ENCODE measurements at regions not wholly inside any gene's neighbourhood (a gene's known extent, or its start where the extent isn't known, plus 50 kb on each side); places are given as distances from the start of the nearest gene placed in this dataset.

DNA sequence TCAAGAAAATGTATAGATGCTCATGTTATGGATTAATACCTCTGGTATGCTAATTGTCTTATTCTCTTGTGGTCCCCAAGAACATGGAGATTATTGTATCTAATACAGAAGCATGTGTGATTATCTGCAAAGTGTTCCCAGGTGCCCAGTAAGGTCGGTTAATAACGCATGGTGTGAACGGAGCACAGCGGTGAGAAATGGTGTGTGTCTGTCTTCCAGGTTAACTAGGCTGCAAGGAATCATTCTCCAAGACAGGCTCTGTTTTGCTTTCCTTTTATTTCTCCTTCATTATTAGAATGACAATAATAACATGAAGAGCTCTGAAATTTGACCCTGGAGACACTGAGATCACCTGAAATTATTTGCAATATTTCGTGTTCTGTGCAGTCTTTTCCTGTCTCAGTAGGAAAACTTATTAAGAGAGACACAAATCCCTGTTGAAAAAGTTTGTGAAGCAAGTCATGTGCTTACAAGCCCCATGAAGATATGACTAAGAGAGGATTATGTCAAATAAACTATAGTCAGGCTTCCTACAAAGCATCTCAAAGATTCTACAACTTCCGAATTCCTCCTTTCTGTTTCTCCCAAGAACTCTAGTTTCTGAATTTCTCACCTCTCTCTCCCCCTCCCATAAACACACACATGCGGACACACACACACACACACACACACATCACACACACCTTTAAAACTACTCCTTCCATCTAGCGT, 230.9 kb downstream of the HS3ST1 start:
- Histone ChIP-seq H3K27me3 (ENCODE audit: insufficient read depth, low read length) (no peaks in the 10 kb centered on the region), H3F3A (ENCODE audit: insufficient read depth, low read length) (no peaks in the 10 kb centered on the region), H2AFZ (ENCODE audit: low read length) (no peak overlapping the region), H4K20me1 (ENCODE audit: insufficient read depth, low read length) (no peaks in the 10 kb centered on the region), H3K27ac (ENCODE audit: low read depth, low read length, poor library complexity, severe bottlenecking) (no peak overlapping the region), H3K9ac (ENCODE audit: low read length) (no peak overlapping the region), H3K9me3 (ENCODE audit: low read length) (no peaks in the 10 kb centered on the region), H3K4me2 (ENCODE audit: low read length) (no peak overlapping the region), H3K79me2 (ENCODE audit: insufficient read depth, low read length) (no peaks in the 10 kb centered on the region), H3K4me1 (ENCODE audit: insufficient read depth, low read length, severe bottlenecking) (no peaks in the 10 kb centered on the region), H3K36me3 (ENCODE audit: insufficient read depth, low read length) (no peaks in the 10 kb centered on the region), H3K4me3 (ENCODE audit: low read depth, low read length, poor library complexity, severe bottlenecking) (no peak overlapping the region), H3K9me2 (ENCODE audit: low read depth, low read length) (no peaks in the 10 kb centered on the region)
- TF ChIP-seq CTCF (IDR thresholded peaks at IDR 0.05; ENCODE audit: low read length) (no peak), EZH2 (IDR thresholded peaks at IDR 0.05; ENCODE audit: borderline replicate concordance, low read length) (no peak)

- Histone ChIP-seq H2AFZ (ENCODE audit: low read length) (no peak overlapping the region), H3K9me2 (ENCODE audit: low read depth, low read length) (no peaks in the 10 kb centered on the region), H3K4me3 (ENCODE audit: low read depth, low read length, poor library complexity, severe bottlenecking) (no peak overlapping the region), H4K20me1 (ENCODE audit: insufficient read depth, low read length) (no peaks in the 10 kb centered on the region), H3K9me3 (ENCODE audit: low read length) (no peaks in the 10 kb centered on the region), H3K27ac (ENCODE audit: low read depth, low read length, poor library complexity, severe bottlenecking) (no peak overlapping the region), H3F3A (ENCODE audit: insufficient read depth, low read length) (no peaks in the 10 kb centered on the region), H3K4me1 (ENCODE audit: insufficient read depth, low read length, severe bottlenecking) (no peaks in the 10 kb centered on the region), H3K36me3 (ENCODE audit: insufficient read depth, low read length) (no peaks in the 10 kb centered on the region), H3K4me2 (ENCODE audit: low read length) (no peak overlapping the region), H3K27me3 (ENCODE audit: insufficient read depth, low read length) (no peaks in the 10 kb centered on the region), H3K9ac (ENCODE audit: low read length) (no peak overlapping the region), H3K79me2 (ENCODE audit: insufficient read depth, low read length) (no peaks in the 10 kb centered on the region)
- TF ChIP-seq EZH2 (IDR thresholded peaks at IDR 0.05; ENCODE audit: borderline replicate concordance, low read length): no peak
- TF ChIP-seq CTCF (IDR thresholded peaks at IDR 0.05; ENCODE audit: low read length): no peak
Observed at GRCh38 chr4:11196927-11197522, 231.7 kb downstream of the HS3ST1 start.

DNA sequence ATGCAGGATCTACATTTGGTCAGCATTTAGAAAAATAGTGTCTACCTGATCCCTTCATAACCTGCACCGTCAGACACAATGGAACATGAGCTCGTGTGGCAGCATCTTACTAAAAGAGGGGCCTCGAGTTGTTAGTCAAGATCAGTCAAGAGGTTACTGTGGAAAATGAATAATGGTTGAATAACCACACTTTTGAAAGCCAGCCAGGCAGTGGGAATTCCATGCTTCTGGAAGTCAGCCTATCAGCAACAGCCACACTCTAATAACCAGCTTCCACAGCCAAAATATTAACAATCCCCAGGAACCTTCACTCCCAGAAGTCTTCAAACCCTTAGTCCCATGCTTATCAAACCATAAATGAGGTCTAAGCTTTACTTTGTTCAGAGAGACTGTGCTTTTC, 234.3 kb downstream of the HS3ST1 start:
- Histone ChIP-seq H3K4me3 (ENCODE audit: low read depth, low read length, poor library complexity, severe bottlenecking) (no peak overlapping the region), H3K36me3 (ENCODE audit: insufficient read depth, low read length) (no peaks in the 10 kb centered on the region), H3K27ac (ENCODE audit: low read depth, low read length, poor library complexity, severe bottlenecking) (no peak overlapping the region), H3K4me1 (ENCODE audit: insufficient read depth, low read length, severe bottlenecking) (no peaks in the 10 kb centered on the region), H3K9me2 (ENCODE audit: low read depth, low read length) (no peaks in the 10 kb centered on the region), H3K9ac (ENCODE audit: low read length) (no peak overlapping the region), H3K9me3 (ENCODE audit: low read length) (no peaks in the 10 kb centered on the region), H4K20me1 (ENCODE audit: insufficient read depth, low read length) (no peaks in the 10 kb centered on the region), H3K4me2 (ENCODE audit: low read length) (no peak overlapping the region), H3F3A (ENCODE audit: insufficient read depth, low read length) (no peaks in the 10 kb centered on the region), H2AFZ (ENCODE audit: low read length) (no peak overlapping the region), H3K79me2 (ENCODE audit: insufficient read depth, low read length) (no peaks in the 10 kb centered on the region), H3K27me3 (ENCODE audit: insufficient read depth, low read length) (no peaks in the 10 kb centered on the region)
- TF ChIP-seq EZH2 (IDR thresholded peaks at IDR 0.05; ENCODE audit: borderline replicate concordance, low read length) (no peak), CTCF (IDR thresholded peaks at IDR 0.05; ENCODE audit: low read length) (no peak)

Data from OCI-LY1 (cell line).